H1 (cell line): ENCODE measurements at regions not wholly inside any gene's neighbourhood (a gene's known extent, or its start where the extent isn't known, plus 50 kb on each side); places are given as distances from the start of the nearest gene placed in this dataset.

Experiments
- CTCF ChIA-PET: fragments of 300-600 bp; sonication (Branson Sonifier 250); formaldehyde crosslinking; loops from one replicate; lab custom pipeline; 2021; ENCODE audit not compliant: partially characterized antibody; lab: Charles Lee
- POLR2A ChIA-PET: fragments of 300-600 bp; sonication (Branson Sonifier 250); formaldehyde crosslinking; loops from one replicate; lab custom pipeline; 2021; ENCODE audit warnings: inconsistent platforms; ENCODE audit not compliant: partially characterized antibody; lab: Charles Lee
- DNase-seq, 2 experiments: peaks; one replicate each; pipeline versions ENCODE4 v3.0.0 to v3.0.0-alpha.2; 2010 to 2022; ENCODE audit warnings: low spot score in 2 of 2, low read depth in 1 of 2, mixed read lengths in 1 of 2
- FAIRE-seq: peaks from 2 replicates; lab custom pipeline; 2011; peaks lifted over from hg19 to GRCh38; lab: Jason Lieb, UNC
- H2AFZ ChIP-seq: 2 replicates; pipeline ENCODE4 v1.8.1; 2012; ENCODE audit warnings: low read length, inconsistent platforms
- H2AK5ac ChIP-seq: 2 replicates; pipeline ENCODE4 v1.6.1; 2013; ENCODE audit warnings: low read depth, low read length
- H2BK120ac ChIP-seq: replicated peaks from 2 replicates; pipeline ENCODE3; 2013; ENCODE audit warnings: low read depth, low read length, inconsistent platforms
- H2BK12ac ChIP-seq: 2 replicates; pipeline ENCODE4 v1.6.1; 2013; ENCODE audit warnings: low read depth, low read length
- H2BK15ac ChIP-seq: 2 replicates; pipeline ENCODE4 v1.6.1; 2013; ENCODE audit warnings: low read length
- H2BK20ac ChIP-seq: 2 replicates; pipeline ENCODE4 v1.6.1; 2013; ENCODE audit warnings: low read length
- H2BK5ac ChIP-seq: 2 replicates; pipeline ENCODE4 v1.6.1; 2013; ENCODE audit warnings: low read depth, low read length
- H3K14ac ChIP-seq: 2 replicates; pipeline ENCODE4 v1.6.1; 2013; ENCODE audit warnings: inconsistent platforms; ENCODE audit not compliant: insufficient read length
- H3K18ac ChIP-seq: 2 replicates; pipeline ENCODE4 v1.6.1; 2013; ENCODE audit warnings: low read length; ENCODE audit errors: extremely low read depth
- H3K23ac ChIP-seq: 2 replicates; pipeline ENCODE4 v1.6.1; 2013; ENCODE audit warnings: inconsistent platforms; ENCODE audit not compliant: insufficient read length
- H3K23me2 ChIP-seq: 2 replicates; pipeline ENCODE4 v1.6.1; 2013; ENCODE audit warnings: low read depth, low read length
- H3K27ac ChIP-seq: 2 replicates; pipeline ENCODE4 v1.6.1; 2011; ENCODE audit warnings: low read depth, low read length, inconsistent platforms
- H3K27me3 ChIP-seq, 4 experiments: replicated peaks in 1 of 4; 1 replicate in 1 of 4; 2 replicates in 3 of 4; pipeline versions ENCODE4 v1.6.1 to v1.8.1; 2011 to 2013; ENCODE audit warnings: low read length in 3 of 4, mild to moderate bottlenecking in 3 of 4, inconsistent platforms in 2 of 4, mixed read lengths in 2 of 4, moderate library complexity in 1 of 4; ENCODE audit not compliant: control insufficient read depth in 3 of 4, insufficient read depth in 3 of 4; ENCODE audit errors: extremely low read depth in 1 of 4
- H3K36me3 ChIP-seq, 4 experiments: 2 replicates each; pipeline versions ENCODE4 v1.6.1 to v1.8.1; 2011 to 2013; ENCODE audit warnings: mild to moderate bottlenecking in 4 of 4, low read length in 3 of 4, moderate library complexity in 2 of 4, control low read depth in 1 of 4, inconsistent platforms in 1 of 4; ENCODE audit not compliant: insufficient read depth in 4 of 4, control insufficient read depth in 2 of 4
- H3K4ac ChIP-seq: replicated peaks from 2 replicates; pipeline ENCODE3; 2013; ENCODE audit warnings: low read length, low read depth, mixed read lengths, inconsistent platforms; ENCODE audit not compliant: insufficient read length
- H3K4me1 ChIP-seq, 4 experiments: replicated peaks in 1 of 4; 1 replicate in 1 of 4; 2 replicates in 3 of 4; pipeline versions ENCODE4 v1.6.1 to v1.8.1; 2011 to 2013; ENCODE audit warnings: low read length in 3 of 4, inconsistent platforms in 2 of 4, mixed read lengths in 1 of 4; ENCODE audit not compliant: insufficient read depth in 4 of 4, control insufficient read depth in 3 of 4
- H3K4me2 ChIP-seq, 2 experiments: 2 replicates each; pipeline versions ENCODE4 v1.6.1 to v1.8.1; 2011 to 2013; ENCODE audit warnings: low read depth in 2 of 2, low read length in 2 of 2, control low read depth in 1 of 2, inconsistent platforms in 1 of 2, mild to moderate bottlenecking in 1 of 2; ENCODE audit not compliant: insufficient read depth in 1 of 2
- H3K4me3 ChIP-seq, 4 experiments: fragments of 200-600, 300-600 bp in 1 of 4; sonication (generic), shearing (Covaris generic), sonication (Bioruptor Twin) in 1 of 4; 2 replicates each; pipeline versions ENCODE4 v1.5.1 to v1.8.1; 2011 to 2016; ENCODE audit warnings: low read length in 4 of 4, low read depth in 3 of 4, control low read depth in 2 of 4, inconsistent platforms in 2 of 4, mild to moderate bottlenecking in 2 of 4, mixed read lengths in 1 of 4, moderate library complexity in 1 of 4; ENCODE audit not compliant: insufficient read depth in 2 of 4; ENCODE audit errors: extremely low read depth in 1 of 4
- H3K56ac ChIP-seq: replicated peaks from 2 replicates; pipeline ENCODE3; 2013; ENCODE audit warnings: low read depth, mild to moderate bottlenecking, mixed read lengths, low read length, inconsistent platforms; ENCODE audit not compliant: insufficient read length
- H3K79me1 ChIP-seq: 2 replicates; pipeline ENCODE4 v1.6.1; 2013; ENCODE audit warnings: low read depth, low read length, control low read depth
- H3K79me2 ChIP-seq, 2 experiments: 2 replicates each; pipeline versions ENCODE4 v1.6.1 to v1.8.1; 2012 to 2013; ENCODE audit warnings: low read length in 2 of 2, mild to moderate bottlenecking in 2 of 2, inconsistent platforms in 1 of 2; ENCODE audit not compliant: insufficient read depth in 2 of 2, control insufficient read depth in 1 of 2
- H3K9ac ChIP-seq, 4 experiments: replicated peaks in 1 of 4; 1 replicate in 1 of 4; 2 replicates in 3 of 4; pipeline versions ENCODE4 v1.6.1 to v1.8.1; 2011 to 2013; ENCODE audit warnings: low read depth in 3 of 4, low read length in 3 of 4, control low read depth in 2 of 4, mild to moderate bottlenecking in 2 of 4, moderate library complexity in 2 of 4, inconsistent platforms in 1 of 4; ENCODE audit errors: extremely low read depth in 1 of 4
- H3K9me3 ChIP-seq, 2 experiments: 2 replicates each; pipeline versions ENCODE4 v1.6.1 to v1.8.1; 2012 to 2013; ENCODE audit warnings: mild to moderate bottlenecking in 2 of 2, moderate library complexity in 2 of 2, control low read depth in 1 of 2, inconsistent platforms in 1 of 2, low read depth in 1 of 2, low read length in 1 of 2, mixed read lengths in 1 of 2; ENCODE audit not compliant: insufficient read depth in 2 of 2
- H4K20me1 ChIP-seq, 2 experiments: replicated peaks in 1 of 2; 2 replicates each; pipeline versions ENCODE3 to v1.8.1; 2011 to 2013; ENCODE audit warnings: inconsistent platforms in 2 of 2, low read length in 2 of 2, mild to moderate bottlenecking in 1 of 2; ENCODE audit not compliant: insufficient read depth in 2 of 2, control insufficient read depth in 1 of 2
- H4K5ac ChIP-seq: 2 replicates; pipeline ENCODE4 v1.6.1; 2013; ENCODE audit warnings: low read length, low read depth, mixed read lengths, inconsistent platforms; ENCODE audit not compliant: insufficient read length
- H4K8ac ChIP-seq: 2 replicates; pipeline ENCODE4 v1.8.0; 2013; ENCODE audit warnings: mild to moderate bottlenecking, moderate library complexity, low read length, inconsistent platforms; ENCODE audit not compliant: insufficient read depth; ENCODE audit errors: extremely low read depth
- H4K91ac ChIP-seq: replicated peaks from 2 replicates; pipeline ENCODE3; 2013; ENCODE audit warnings: low read length, mixed read lengths, inconsistent platforms; ENCODE audit not compliant: insufficient read length
- ASH2L ChIP-seq: fragments of 200-600, 300-600 bp; sonication (generic); IDR thresholded peaks from one replicate; pipeline ENCODE4 v1.7.1; 2017; ENCODE audit warnings: low read length
- BACH1 ChIP-seq: IDR thresholded peaks from 2 replicates; pipeline ENCODE4 v1.6.1; 2012; ENCODE audit warnings: low read length, improper control_type of control experiment
- BCL11A ChIP-seq, 2 experiments: IDR thresholded peaks; one replicate each; pipeline ENCODE4 v1.6.1; 2011; ENCODE audit warnings: low read depth in 2 of 2, low read length in 2 of 2, mild to moderate bottlenecking in 2 of 2
- CHD1 ChIP-seq: IDR thresholded peaks from 2 replicates; pipeline ENCODE4 v1.6.1; 2012; ENCODE audit warnings: low read depth, low read length, improper control_type of control experiment
- CHD2 ChIP-seq: IDR thresholded peaks from 2 replicates; pipeline ENCODE4 v1.6.1; 2012; ENCODE audit warnings: low read length, improper control_type of control experiment
- CTBP2 ChIP-seq: IDR thresholded peaks from 2 replicates; pipeline ENCODE4 v1.7.0; 2011; ENCODE audit warnings: borderline replicate concordance, mild to moderate bottlenecking, moderate library complexity, mixed read lengths, low read length; ENCODE audit not compliant: insufficient read depth, insufficient read length
- EZH2 ChIP-seq: fragments of 200-600 bp; sonication (generic); IDR thresholded peaks from 2 replicates; pipeline ENCODE4 v1.7.1; 2012; ENCODE audit warnings: low read depth, mild to moderate bottlenecking, moderate library complexity, low read length, inconsistent platforms; ENCODE audit not compliant: severe bottlenecking
- GTF2F1 ChIP-seq: IDR thresholded peaks from 2 replicates; pipeline ENCODE4 v1.6.1; 2012; ENCODE audit warnings: low read depth, low read length, improper control_type of control experiment, borderline replicate concordance
- HDAC2 ChIP-seq, 2 experiments: fragments of 300-600 bp in 1 of 2; sonication (generic) in 1 of 2; IDR thresholded peaks; 2 replicates each; pipeline ENCODE4 v1.6.1; 2011 to 2012; ENCODE audit warnings: low read depth in 2 of 2, low read length in 2 of 2, mild to moderate bottlenecking in 2 of 2, moderate library complexity in 2 of 2, borderline replicate concordance in 1 of 2, inconsistent platforms in 1 of 2
- PHF8 ChIP-seq: fragments of 200-600 bp; sonication (generic); conservative IDR thresholded peaks from 2 replicates; pipeline ENCODE4 v1.7.1; 2012; ENCODE audit warnings: low read depth, mild to moderate bottlenecking, inconsistent platforms, low read length, moderate library complexity
- RNF2 ChIP-seq: fragments of 200-900, 300-1000 bp; sonication (generic); IDR thresholded peaks from 2 replicates; pipeline ENCODE4 v1.7.1; 2016; ENCODE audit warnings: borderline replicate concordance, low read depth, mild to moderate bottlenecking, antibody characterized with exemption, low read length; ENCODE audit not compliant: poor library complexity, severe bottlenecking; ENCODE audit errors: missing control alignments
- SP1 ChIP-seq: IDR thresholded peaks from 2 replicates; pipeline ENCODE4 v1.6.1; 2011; ENCODE audit warnings: low read depth, low read length
- SP2 ChIP-seq: IDR thresholded peaks from 2 replicates; pipeline ENCODE4 v1.6.1; 2012; ENCODE audit warnings: mild to moderate bottlenecking, low read length, inconsistent platforms
- WGBS, 2 experiments: shearing (Covaris generic) in 1 of 2; methylation state at CpG; one replicate each; pipeline versions ENCODE4 v1.1.6 to v1.1.7; 2013 to 2015; ENCODE audit warnings: low lambda C conversion rate in 2 of 2, mixed read lengths in 2 of 2, inconsistent platforms in 1 of 2, low coverage in 1 of 2, missing lambda C conversion rate in 1 of 2; ENCODE audit not compliant: insufficient replicate concordance in 2 of 2, insufficient coverage in 1 of 2, insufficient read length in 1 of 2; ENCODE audit errors: extremely low coverage in 1 of 2, missing lambda C conversion rate in 1 of 2; 5-methylcytosine and 5-hydroxymethylcytosine counted together
- TF ChIP-seq, protein P1 (sequence below): IDR thresholded peaks from 2 replicates; pipeline ENCODE4 v1.6.1; 2011; ENCODE audit warnings: low read length, improper control_type of control experiment

DNA sequence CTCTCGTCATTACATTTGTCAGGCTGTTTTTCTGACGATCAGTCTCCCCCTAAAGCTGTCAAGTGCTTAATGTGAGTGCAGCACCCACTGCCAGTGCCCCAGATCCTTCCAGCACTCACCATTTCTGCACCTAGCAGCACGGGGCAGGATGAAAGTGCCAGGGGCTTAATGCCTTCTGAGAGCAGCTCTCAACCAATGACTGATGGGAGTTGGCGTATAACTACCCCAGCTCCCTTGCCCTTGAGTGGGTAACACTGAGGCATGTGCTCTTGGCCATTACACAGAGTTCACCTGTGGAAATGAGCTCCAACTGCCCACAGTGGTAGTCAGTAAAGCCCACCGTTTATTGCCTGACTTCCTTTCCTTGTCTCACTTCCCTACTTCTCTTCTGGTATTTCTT lies 226.2 kb upstream of the BCOR start:
- no peak overlapping the region for H3K4me3 ChIP-seq
- H3K14ac ChIP-seq, result no peak overlapping the region
- H2AFZ ChIP-seq, result no peak overlapping the region
- no peak overlapping the region for H3K23ac ChIP-seq
- H3K79me1 ChIP-seq, result no peaks in the 10 kb centered on the region
- H4K91ac ChIP-seq, result no peak overlapping the region
- no peak overlapping the region for H3K56ac ChIP-seq
- no peaks in the 10 kb centered on the region for H3K27me3 ChIP-seq
- H2BK15ac ChIP-seq, result no peak overlapping the region
- H2BK120ac ChIP-seq, result no peak overlapping the region
- no peaks in the 10 kb centered on the region for H4K20me1 ChIP-seq
- no peaks in the 10 kb centered on the region for H3K23me2 ChIP-seq
- no peak for FAIRE-seq
- no peaks in the 10 kb centered on the region for H3K36me3 ChIP-seq
- H3K9ac ChIP-seq, result no peak overlapping the region
- H3K9me3 ChIP-seq, result no peaks in the 10 kb centered on the region
- H3K4me2 ChIP-seq, result no peak overlapping the region
- no peak overlapping the region for H3K27ac ChIP-seq
- H2BK5ac ChIP-seq, result no peak overlapping the region
- H2AK5ac ChIP-seq, result no peak overlapping the region
- WGBS, 2 experiments, result 93% methylated on average over 3 of the region's 5 CpGs; no CpG with 5 or more reads in 1 of the 2 experiments
- ChIA-PET CTCF (no interaction called here), POLR2A (no interaction called here)
- no peak overlapping the region for H4K5ac ChIP-seq
- no peak overlapping the region for H4K8ac ChIP-seq
- H3K4ac ChIP-seq, result no peak overlapping the region
- no peak for DNase-seq
- peaks cover 0 to 4% (median under 1%) of the 10 kb centered on the region in 4 experiments; a peak in 1 of 7 replicates for H3K4me1 ChIP-seq
- no peak overlapping the region for H2BK20ac ChIP-seq
- no peaks in the 10 kb centered on the region for H3K79me2 ChIP-seq
- H2BK12ac ChIP-seq, result no peak overlapping the region
- H3K18ac ChIP-seq, result no peak overlapping the region
- TF ChIP-seq GTF2F1, result no peak
- no peak for TF ChIP-seq CHD2
- no peak for TF ChIP-seq ASH2L
- TF ChIP-seq EZH2, result no peak
- no peak for TF ChIP-seq PHF8
- no peak for TF ChIP-seq SP1
- TF ChIP-seq RNF2, result no peak
- no peak for TF ChIP-seq CHD1
- no peak for TF ChIP-seq BCL11A (IDR thresholded peaks at IDR 0.05; ENCODE audit: low read depth in 2 of 2, low read length in 2 of 2)
- no peak for TF ChIP-seq BACH1
- TF ChIP-seq, protein P1, sequence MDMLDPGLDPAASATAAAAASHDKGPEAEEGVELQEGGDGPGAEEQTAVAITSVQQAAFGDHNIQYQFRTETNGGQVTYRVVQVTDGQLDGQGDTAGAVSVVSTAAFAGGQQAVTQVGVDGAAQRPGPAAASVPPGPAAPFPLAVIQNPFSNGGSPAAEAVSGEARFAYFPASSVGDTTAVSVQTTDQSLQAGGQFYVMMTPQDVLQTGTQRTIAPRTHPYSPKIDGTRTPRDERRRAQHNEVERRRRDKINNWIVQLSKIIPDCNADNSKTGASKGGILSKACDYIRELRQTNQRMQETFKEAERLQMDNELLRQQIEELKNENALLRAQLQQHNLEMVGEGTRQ, result no peak
- TF ChIP-seq HDAC2 (IDR thresholded peaks at IDR 0.05; ENCODE audit: borderline replicate concordance in 1 of 2, low read depth in 2 of 2, low read length in 2 of 2), result no peak
- TF ChIP-seq CTBP2, result no peak
- TF ChIP-seq SP2, result no peak
